Parathyroid adenoma (tissue), 2 donors: ENCODE measurements at regions not wholly inside any gene's neighbourhood (a gene's known extent, or its start where the extent isn't known, plus 50 kb on each side); places are given as distances from the start of the nearest gene placed in this dataset.

Experiments used
- H2AFZ ChIP-seq: fragments of 300-600 bp; sonication (generic); one replicate; pipeline ENCODE4 v1.7.0; 2017; ENCODE audit warnings: antibody characterized with exemption, mild to moderate bottlenecking
- H3K27ac ChIP-seq: fragments of 300-600 bp; sonication (generic); one replicate; pipeline ENCODE4 v1.7.0; 2017
- H3K27me3 ChIP-seq: fragments of 300-600 bp; sonication (generic); one replicate; pipeline ENCODE4 v1.7.0; 2017; ENCODE audit warnings: low read length; ENCODE audit not compliant: control insufficient read depth, insufficient read depth
- H3K36me3 ChIP-seq: fragments of 300-600 bp; sonication (generic); one replicate; pipeline ENCODE4 v1.7.0; 2017; ENCODE audit warnings: low read length; ENCODE audit not compliant: control insufficient read depth, insufficient read depth
- H3K4me1 ChIP-seq: fragments of 300-600 bp; sonication (generic); one replicate; pipeline ENCODE4 v1.7.0; 2017; ENCODE audit warnings: control low read depth
- H3K4me2 ChIP-seq: fragments of 300-600 bp; sonication (generic); one replicate; pipeline ENCODE4 v1.7.0; 2017; ENCODE audit warnings: low read length
- H3K4me3 ChIP-seq: fragments of 300-600 bp; sonication (generic); one replicate; pipeline ENCODE4 v1.7.0; 2017; ENCODE audit warnings: low read depth, low read length
- H3K79me2 ChIP-seq: fragments of 300-600 bp; sonication (generic); one replicate; pipeline ENCODE4 v1.7.0; 2017; ENCODE audit warnings: control low read depth
- H3K9ac ChIP-seq: fragments of 300-600 bp; sonication (generic); one replicate; pipeline ENCODE4 v1.7.0; 2017; ENCODE audit warnings: mild to moderate bottlenecking
- H3K9me3 ChIP-seq: fragments of 300-600 bp; sonication (generic); one replicate; pipeline ENCODE4 v1.7.0; 2017; ENCODE audit warnings: low read length; ENCODE audit not compliant: control insufficient read depth
- TF ChIP-seq, protein P1 (sequence below): fragments of 300-600 bp; sonication (generic); IDR thresholded peaks from one replicate; pipeline ENCODE4 v1.7.0; 2017; ENCODE audit warnings: antibody characterized with exemption, mild to moderate bottlenecking
- donor health status: primary hyperparathyroidism.

DNA sequence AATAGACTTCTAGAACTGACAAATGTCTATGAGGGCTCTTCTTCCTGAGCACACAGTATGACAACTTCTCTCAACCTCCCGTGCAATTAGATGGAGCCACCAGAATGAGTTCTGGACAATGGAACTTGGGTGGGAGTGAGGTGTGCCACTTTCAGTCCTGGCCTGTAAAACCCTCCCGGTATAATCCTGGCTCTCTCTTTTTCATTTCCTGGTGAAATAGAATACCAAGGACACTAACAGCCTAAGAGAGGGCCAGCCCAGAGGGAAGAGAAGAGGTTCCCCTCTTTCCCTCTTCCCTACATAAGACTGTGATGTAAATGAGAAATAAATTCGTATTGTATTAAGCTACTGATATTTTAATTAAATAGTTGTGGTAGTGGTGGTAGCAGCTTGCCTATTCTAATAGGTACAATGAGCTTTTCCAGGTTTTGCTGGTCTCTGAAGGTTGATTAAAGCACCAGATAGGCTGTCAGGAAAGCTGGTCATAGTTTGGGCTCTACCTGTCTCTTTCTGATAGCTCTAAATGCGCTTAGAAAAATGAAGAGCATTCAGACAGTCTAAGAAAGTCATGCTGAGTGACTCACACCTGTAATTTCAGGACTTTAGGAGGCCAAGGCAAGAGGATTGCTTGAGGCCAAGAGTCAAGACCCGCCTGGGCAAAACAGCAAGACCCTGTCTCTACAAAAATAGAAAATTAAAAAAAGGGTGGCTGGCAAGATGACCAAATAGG lies 108.6 kb upstream of the ZNF644 start:
- H3K9me3 ChIP-seq: no peaks in the 10 kb centered on the region
- no peaks in the 10 kb centered on the region for H3K79me2 ChIP-seq
- H2AFZ ChIP-seq: no peak overlapping the region
- no peak overlapping the region for H3K27ac ChIP-seq
- no peaks in the 10 kb centered on the region for H3K4me1 ChIP-seq
- H3K9ac ChIP-seq: no peak overlapping the region
- H3K36me3 ChIP-seq: no peaks in the 10 kb centered on the region
- no peak overlapping the region for H3K4me3 ChIP-seq
- no peaks in the 10 kb centered on the region for H3K27me3 ChIP-seq
- TF ChIP-seq, protein P1, sequence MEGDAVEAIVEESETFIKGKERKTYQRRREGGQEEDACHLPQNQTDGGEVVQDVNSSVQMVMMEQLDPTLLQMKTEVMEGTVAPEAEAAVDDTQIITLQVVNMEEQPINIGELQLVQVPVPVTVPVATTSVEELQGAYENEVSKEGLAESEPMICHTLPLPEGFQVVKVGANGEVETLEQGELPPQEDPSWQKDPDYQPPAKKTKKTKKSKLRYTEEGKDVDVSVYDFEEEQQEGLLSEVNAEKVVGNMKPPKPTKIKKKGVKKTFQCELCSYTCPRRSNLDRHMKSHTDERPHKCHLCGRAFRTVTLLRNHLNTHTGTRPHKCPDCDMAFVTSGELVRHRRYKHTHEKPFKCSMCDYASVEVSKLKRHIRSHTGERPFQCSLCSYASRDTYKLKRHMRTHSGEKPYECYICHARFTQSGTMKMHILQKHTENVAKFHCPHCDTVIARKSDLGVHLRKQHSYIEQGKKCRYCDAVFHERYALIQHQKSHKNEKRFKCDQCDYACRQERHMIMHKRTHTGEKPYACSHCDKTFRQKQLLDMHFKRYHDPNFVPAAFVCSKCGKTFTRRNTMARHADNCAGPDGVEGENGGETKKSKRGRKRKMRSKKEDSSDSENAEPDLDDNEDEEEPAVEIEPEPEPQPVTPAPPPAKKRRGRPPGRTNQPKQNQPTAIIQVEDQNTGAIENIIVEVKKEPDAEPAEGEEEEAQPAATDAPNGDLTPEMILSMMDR: no peak
- no peak overlapping the region for H3K4me2 ChIP-seq

DNA sequence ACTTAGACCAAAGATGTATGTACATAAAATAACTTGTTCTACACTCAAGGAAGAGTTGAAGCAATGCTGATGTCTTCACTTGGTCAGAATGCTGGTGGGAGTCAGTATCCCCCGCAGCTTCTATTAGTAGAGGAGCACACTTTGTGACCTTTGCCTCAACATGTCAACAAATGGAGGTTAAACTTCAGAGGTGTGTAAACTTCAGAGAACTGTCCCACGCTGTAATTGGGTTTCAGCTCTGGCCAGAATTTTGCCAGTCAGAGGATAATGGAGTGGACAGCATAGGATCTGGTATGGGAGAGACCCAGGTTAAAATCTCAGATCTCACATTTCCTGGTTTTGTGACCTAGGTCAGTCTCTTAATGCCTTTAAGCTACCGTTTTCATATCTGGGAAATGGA lies 107.6 kb upstream of the ZNF644 start:
- H3K4me1 ChIP-seq: no peaks in the 10 kb centered on the region
- H3K79me2 ChIP-seq: no peaks in the 10 kb centered on the region
- no peak overlapping the region for H3K27ac ChIP-seq
- TF ChIP-seq, protein P1: no peak
- H3K27me3 ChIP-seq: no peaks in the 10 kb centered on the region
- no peaks in the 10 kb centered on the region for H3K9me3 ChIP-seq
- H3K36me3 ChIP-seq: no peaks in the 10 kb centered on the region
- H3K4me2 ChIP-seq: no peak overlapping the region
- no peak overlapping the region for H2AFZ ChIP-seq
- no peak overlapping the region for H3K9ac ChIP-seq
- H3K4me3 ChIP-seq: no peak overlapping the region

DNA sequence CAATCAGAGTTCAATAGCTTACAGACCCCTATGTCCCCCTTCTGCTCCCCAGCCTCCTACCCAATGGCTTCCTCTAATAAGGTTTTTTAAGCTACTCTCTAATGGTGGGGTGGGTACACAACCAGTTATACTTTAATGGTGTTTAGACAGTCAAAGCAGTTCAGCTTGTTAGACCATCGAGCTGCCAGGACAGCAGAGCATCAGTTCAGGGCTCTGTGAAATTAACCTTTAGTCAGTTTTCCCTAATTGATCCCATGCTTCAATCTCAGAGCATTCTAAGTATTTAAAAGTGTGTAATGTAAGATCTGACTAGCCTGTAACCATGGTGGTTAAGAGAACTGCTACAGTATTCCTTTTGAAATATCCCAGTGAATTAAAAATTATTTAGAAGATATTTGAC lies 107.2 kb upstream of the ZNF644 start:
- H3K79me2 ChIP-seq: no peaks in the 10 kb centered on the region
- H3K9ac ChIP-seq: no peak overlapping the region
- TF ChIP-seq, protein P1: no peak
- H3K36me3 ChIP-seq: no peaks in the 10 kb centered on the region
- H3K4me2 ChIP-seq: no peak overlapping the region
- no peaks in the 10 kb centered on the region for H3K9me3 ChIP-seq
- no peaks in the 10 kb centered on the region for H3K27me3 ChIP-seq
- no peak overlapping the region for H2AFZ ChIP-seq
- no peaks in the 10 kb centered on the region for H3K4me1 ChIP-seq
- no peak overlapping the region for H3K27ac ChIP-seq
- H3K4me3 ChIP-seq: no peak overlapping the region

DNA sequence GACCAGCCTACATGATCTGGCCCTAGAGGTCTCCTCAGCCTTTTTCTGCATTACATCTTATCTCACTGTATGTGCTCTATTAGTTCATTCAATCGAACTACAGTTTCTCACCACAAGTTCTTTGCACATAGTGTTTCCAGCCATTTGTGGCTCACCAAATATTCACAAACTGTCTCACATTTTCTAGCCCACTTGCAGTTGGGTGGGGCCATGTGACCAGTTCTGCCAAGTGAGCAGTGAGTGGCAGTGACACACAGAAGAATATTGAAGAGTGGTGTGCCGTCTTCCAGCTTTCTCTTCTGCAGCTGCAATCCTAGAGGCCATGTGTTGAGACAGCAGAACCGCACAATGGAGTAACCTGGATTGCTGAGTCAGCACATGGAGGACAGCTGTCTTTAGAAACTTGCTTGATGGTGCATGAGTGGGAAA lies 103.2 kb upstream of the ZNF644 start:
- Histone ChIP-seq H3K9me3 (no peaks in the 10 kb centered on the region), H3K36me3 (no peaks in the 10 kb centered on the region), H3K4me2 (no peak overlapping the region), H3K27ac (no peak overlapping the region), H3K4me1 (no peaks in the 10 kb centered on the region), H2AFZ (no peak overlapping the region), H3K9ac (no peak overlapping the region), H3K27me3 (no peaks in the 10 kb centered on the region), H3K79me2 (no peaks in the 10 kb centered on the region), H3K4me3 (no peak overlapping the region)
- TF ChIP-seq, protein P1: no peak
